ENCODE measurements at regions not wholly inside any gene's neighbourhood (a gene's known extent, or its start where the extent isn't known, plus 50 kb on each side); places are given as distances from the start of the nearest gene placed in this dataset.

GRCh38 chr6:140623498-140623897, 1249.0 kb upstream of the CITED2 start:
- no peak for TF ChIP-seq CTCF (conservative IDR thresholded peaks at IDR 0.05; ENCODE audit: low read depth, low read length)
- no peak overlapping the region for H3K4me3 ChIP-seq (ENCODE audit: low read length)
- DNase-seq (ENCODE audit: low read depth): no peak

GRCh38 chr6:140620496-140620895, 1246.0 kb upstream of the CITED2 start:
- no peak for DNase-seq (ENCODE audit: low read depth)
- H3K4me3 ChIP-seq (ENCODE audit: low read length): no peak overlapping the region
- TF ChIP-seq CTCF (conservative IDR thresholded peaks at IDR 0.05; ENCODE audit: low read depth, low read length): no peak

GRCh38 chr6:140609956-140610355, 1235.5 kb upstream of the CITED2 start:
- TF ChIP-seq CTCF (conservative IDR thresholded peaks at IDR 0.05; ENCODE audit: low read depth, low read length): no peak
- DNase-seq (ENCODE audit: low read depth): no peak
- no peak overlapping the region for H3K4me3 ChIP-seq (ENCODE audit: low read length)

GRCh38 chr6:140609321-140609720, 1234.9 kb upstream of the CITED2 start:
- H3K4me3 ChIP-seq (ENCODE audit: low read length): no peak overlapping the region
- no peak for DNase-seq (ENCODE audit: low read depth)
- no peak for TF ChIP-seq CTCF (conservative IDR thresholded peaks at IDR 0.05; ENCODE audit: low read depth, low read length)

GRCh38 chr6:140604786-140605185, 1230.3 kb upstream of the CITED2 start:
- no peak for DNase-seq (ENCODE audit: low read depth)
- no peak overlapping the region for H3K4me3 ChIP-seq (ENCODE audit: low read length)
- TF ChIP-seq CTCF (conservative IDR thresholded peaks at IDR 0.05; ENCODE audit: low read depth, low read length): no peak

- DNase-seq (ENCODE audit: low read depth): peak; percentile 62
- no peak for TF ChIP-seq CTCF (conservative IDR thresholded peaks at IDR 0.05; ENCODE audit: low read depth, low read length)
- H3K4me3 ChIP-seq (ENCODE audit: low read length): no peak overlapping the region
Measured at GRCh38 chr6:140602431-140603248, 1228.2 kb upstream of the CITED2 start.
